NCI-H1694 treated with DMSO at 0.1 percent for 48 hours (cell line): ENCODE measurements at regions not wholly inside any gene's neighbourhood (a gene's known extent, or its start where the extent isn't known, plus 50 kb on each side); places are given as distances from the start of the nearest gene placed in this dataset.
"Not testable (repeated sequence)": the region's sequence is repeated elsewhere in the genome, so short reads cannot be mapped to it uniquely, and the experiment has no call there.

Experiments used
- DNase-seq: peaks from one replicate; lab custom pipeline; 2025; lab: John Stamatoyannopoulos, UW

DNA sequence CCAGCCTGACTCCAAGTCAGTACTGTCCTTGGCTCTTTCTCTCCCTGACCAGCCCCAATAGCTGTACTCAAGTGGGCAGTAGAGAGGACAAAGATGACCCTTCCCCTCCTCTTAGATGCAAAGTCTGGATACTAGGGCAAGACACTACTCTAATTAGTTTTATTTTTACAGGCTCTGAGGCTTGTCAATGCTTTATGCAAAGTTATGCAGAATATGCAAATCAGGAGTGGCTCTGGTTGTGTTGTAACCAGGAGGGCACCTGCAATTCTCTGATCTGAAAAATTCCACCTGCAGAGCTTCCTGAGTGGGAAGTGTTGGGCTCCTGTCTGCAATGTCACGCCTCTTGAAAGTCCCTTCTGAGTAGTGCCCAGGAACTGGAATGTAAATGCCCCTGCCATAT lies 201.5 kb downstream of the RGS3 start:
- no peak for DNase-seq

DNA sequence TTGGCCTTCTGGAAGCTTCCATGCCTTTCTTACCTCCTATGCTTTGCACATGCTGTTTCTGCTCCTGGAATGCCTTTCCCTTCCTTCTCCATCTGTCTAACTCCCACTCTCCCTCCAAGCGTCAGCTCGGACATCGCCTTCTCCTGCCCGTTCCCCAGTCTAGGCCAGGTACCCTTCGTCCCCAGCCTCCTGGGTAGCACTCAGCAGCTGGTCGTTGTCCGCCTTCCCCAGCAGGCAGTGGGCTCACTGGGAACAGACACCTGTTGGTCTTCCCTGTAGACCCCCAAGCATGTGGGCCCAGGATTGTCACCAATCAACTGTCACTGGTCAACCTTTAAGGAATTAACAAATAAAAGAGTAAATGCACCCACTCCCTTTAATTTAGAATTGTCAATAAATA lies 202.2 kb downstream of the RGS3 start:
- no peak for DNase-seq

DNA sequence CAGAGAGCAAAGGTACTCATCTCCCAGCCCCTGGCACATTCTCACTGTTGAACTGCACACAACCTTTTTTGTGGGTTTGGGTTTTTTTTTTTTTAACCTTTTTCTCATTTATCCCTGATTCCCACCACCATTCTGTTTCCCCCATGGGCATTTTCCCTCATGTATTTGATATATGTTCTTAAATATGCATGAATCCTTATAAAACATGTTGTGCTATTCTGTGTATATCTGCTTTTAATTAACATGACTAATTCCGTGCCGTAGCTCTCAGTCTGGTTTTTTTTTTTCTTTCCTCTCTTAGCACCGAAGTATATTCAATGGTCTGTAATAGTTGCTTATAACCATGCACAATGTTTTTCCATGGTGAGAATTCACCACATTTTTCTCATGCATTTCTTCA lies 204.5 kb downstream of the RGS3 start:
- DNase-seq: no peak

DNA sequence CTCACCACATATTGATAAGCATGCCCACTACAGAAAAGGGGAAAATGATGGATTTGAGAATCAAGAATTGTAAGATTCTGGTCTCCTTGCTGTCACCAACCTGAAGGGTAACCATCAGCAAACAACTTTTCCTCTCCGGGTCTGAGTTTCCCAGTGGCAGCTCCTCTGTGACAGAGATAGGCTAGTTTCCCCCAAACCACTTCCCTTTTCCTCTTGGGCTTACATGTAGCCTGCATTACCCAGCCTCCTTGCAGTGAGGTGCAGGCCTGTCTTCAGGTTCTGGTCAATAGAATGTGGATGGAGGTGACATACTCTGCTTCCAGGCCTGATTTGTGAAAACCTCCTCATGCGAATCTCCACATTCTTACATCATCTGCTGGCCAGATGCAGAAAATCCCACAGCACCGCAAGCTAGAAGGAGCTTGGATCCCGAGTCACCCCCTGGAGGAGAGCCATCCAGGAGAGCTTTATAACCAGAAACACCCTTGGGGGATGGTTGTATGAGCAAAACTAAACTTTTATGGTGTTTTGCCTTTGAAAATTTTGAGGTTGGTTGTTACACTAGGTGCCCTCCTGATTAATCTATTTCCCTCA lies 206.1 kb downstream of the RGS3 start:
- no peak for DNase-seq

DNA sequence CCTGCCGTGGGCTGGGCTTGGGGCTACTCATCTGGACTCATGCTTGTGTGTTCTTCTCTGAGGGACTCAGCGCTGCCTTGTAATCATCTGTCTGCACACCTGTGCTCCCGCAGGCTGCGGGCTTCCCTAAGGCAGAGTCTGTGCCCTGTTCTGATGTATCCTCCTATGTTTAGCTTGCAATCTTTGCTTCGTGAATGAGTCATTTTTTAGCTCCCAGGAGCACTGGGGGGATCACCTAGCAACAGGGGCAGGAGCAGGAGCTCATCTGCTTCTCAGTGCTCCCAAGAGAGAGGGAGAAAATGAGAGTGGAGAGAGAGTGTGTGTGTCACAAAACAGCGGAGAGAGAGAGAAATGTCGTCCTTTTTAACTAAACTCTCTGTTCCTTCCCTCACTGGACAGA lies 202.4 kb upstream of the ZNF618 start:
- no peak for DNase-seq

DNA sequence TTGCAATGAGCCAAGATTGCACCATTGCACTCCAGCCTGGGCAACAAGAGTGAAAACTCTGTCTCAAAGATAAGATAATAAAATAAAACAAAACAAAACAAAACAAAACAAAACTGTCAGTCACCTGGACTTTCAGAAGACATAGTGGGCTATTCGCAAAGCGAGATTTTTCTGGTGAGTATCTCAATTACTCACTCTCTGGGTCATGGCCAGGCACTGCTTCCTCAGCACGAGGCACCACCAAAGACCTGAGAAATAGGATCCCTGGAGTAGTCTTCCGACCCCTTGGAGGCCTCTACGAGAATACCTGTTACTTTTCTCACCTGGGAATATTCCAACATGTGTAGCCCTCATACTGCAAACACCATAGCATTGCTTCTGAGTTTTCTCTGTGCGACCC lies 201.7 kb upstream of the ZNF618 start:
- no peak for DNase-seq

DNA sequence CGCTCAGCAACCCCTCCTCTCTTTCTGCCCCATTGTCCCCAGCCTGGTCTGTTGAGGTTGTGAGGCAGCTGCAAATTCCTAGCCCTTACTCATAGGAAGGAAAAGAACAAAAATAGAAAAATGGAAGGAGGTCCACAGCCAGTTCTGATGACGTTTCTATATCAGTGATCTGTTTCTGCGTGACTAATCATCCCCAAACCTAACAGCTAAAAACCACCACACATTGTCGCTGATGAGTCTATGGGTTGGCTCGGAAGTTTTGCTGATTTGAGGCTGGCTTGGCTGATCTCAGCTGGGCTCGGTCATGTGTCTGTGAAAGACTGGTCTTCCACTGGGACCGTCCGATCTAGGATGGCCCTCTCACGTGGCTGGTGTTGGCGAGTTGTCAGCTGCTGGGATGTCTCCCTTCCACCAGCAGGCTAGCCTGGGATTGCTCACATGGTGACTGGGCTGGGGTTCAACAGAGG lies 200.6 kb upstream of the ZNF618 start:
- DNase-seq: no peak

DNA sequence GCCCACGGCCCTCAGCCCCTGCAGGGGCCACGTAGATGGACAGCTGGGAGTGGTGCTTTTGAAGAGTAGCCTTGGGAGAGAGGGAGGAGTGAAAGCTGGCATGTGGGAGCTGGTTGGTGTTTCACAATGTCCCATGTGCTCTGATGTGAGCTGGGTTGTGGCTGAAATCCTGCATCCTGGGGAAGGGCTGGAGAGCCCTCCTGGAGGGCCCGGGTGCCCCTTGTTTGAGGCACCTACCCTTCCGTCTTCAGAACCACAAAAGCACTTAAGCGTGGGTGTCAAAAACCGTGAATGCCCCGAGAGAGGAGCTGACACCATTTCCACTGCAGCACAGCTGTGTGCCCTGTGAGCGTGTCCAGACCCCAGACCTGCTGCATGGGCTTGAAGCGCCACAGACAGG lies 199.1 kb upstream of the ZNF618 start:
- no peak for DNase-seq

DNA sequence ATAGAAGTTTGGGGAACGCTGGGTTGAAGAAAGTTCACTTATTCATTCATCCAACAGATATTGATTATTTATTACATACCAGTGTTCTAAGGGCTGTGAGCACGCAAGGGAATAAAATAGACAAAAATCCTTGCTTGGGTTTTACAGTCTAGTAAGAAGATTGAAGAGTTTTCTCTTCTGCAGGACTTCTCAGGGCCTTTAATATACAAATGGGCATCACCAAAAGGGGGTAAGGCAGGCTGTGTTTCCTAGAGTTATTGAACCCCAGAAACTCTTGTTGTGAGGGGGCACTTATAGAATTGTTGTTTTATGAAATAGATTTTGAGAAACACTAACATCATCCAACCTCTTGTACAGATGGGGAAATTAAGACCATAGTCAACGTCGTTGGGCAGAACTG lies 198.5 kb upstream of the ZNF618 start:
- DNase-seq: no peak

DNA sequence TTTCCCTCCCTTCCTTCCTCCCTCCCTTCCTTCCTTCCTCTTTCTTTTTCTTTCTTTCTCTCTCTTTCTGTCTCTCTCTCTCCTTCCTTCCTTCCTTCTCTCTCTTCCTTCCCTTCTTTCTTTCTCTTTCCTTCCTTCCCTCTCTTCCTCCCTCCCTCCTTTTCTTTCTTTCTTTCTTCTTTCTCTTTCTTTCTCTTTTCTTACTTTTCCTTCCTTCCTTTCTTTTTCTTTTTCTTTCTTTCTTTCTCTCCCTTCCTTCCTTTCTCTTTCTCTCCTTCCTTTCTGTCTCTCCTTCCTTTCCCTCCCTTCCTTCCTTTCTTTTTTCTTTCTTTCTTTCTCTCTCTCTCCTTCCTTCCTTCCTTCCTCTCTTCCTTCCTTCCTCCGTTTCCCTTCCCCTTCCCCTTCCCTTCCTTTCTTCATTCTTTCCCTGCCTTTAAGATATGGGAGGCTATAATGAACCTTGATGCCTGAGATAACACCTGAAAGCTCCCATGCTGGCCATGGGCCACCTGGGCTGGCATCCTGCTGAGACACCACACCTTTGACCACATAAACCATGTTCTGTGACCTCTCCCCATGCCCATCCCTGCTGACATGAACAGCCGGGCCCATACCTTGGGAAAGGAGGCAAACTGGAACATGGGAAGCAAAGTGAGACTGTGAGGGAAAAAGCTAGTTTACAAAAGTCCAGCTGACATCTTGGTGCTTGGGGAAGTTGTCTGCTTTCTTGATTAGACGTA lies 197.8 kb upstream of the ZNF618 start:
- no peak for DNase-seq

DNA sequence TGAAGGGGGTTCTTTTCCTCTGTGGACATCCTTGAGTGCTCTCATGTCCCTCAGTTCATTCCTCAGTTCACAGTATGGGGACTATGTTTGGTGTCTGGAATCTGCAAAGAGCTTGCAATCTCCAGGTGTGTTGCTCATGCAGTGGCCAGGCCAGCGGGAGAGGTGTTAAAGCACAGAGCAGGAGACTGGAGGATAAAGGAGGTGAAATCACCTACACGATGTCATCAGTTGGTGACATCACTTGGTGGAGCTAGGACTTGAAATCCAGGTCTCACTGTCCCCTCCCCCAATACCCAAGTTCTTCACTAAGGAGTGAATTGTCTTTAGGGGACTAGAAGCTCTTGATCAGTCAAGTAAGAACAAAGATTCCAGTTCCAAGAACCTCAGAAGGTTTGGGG lies 197.3 kb upstream of the ZNF618 start:
- DNase-seq: no peak

DNA sequence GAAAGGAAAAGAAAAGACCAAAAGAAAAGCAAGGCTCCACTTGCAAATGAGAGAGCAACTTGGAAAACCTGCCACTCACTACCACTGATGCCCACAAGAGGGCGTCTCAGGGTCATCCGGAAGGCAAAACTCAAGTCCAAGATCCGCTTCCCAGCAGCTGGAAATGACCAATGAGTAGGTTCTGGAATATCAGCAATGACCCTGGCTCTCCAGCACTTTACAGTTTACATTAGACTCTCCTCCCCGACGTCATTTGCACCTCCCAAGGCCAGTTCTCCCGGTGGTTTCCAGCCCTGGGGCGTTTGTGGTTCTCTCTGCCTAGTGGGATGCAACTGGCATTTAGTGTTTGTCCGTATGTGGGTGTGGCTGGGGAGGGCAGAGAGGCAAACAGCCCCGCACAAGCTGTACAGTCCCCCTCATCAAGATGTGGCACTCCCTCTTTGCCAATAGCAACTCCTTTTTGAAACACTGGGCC lies 193.8 kb upstream of the ZNF618 start:
- DNase-seq: peak; percentile 20

DNA sequence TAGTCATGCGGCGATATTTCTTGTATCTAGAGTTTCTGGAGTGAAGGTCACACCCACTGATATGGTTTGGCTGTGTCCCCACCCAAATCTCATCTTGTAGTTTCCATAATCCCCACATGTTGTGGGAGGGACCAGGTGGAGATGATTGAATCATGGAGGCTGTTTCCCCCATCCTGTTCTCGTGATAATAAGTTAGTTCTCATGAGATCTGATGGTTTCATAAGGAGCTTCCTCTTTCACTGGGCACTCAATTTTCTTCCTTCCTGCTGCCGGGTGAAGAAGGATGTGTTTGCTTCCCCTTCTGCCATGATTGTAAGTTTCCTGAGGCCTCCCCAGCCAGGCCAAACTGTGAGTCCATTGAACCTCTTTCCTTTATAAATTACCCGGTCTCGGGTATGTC lies 190.5 kb upstream of the ZNF618 start:
- DNase-seq: not testable (repeated sequence)

DNA sequence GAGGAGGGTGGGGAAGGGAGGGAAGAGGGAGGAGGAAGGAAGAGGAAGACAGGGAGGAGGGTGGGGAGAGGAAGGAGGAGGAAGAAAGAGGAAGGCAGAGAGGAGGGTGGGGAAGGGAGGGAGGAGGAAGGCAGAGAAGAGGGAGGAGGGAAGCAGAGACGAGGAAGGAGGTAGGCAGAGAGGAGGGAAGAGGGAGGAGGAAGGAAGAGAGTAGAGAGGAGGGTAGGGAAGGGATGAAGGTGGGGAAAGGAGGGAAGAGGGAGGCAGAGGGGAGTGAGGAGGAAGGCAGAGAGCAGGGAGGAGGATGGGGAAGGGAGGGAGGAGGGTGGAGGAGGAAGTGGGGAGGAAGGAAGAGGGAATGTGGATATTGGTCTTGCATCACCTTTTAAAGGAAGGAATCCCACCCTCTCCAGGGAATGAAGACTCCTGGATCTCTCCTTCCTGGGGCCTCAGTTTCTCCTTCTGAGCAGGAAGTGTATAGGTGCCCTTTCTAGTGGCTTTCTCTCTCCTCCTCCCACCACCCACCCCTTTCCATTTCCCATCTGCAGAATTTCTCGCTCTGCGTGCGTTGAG lies 188.9 kb upstream of the ZNF618 start:
- DNase-seq: no peak

DNA sequence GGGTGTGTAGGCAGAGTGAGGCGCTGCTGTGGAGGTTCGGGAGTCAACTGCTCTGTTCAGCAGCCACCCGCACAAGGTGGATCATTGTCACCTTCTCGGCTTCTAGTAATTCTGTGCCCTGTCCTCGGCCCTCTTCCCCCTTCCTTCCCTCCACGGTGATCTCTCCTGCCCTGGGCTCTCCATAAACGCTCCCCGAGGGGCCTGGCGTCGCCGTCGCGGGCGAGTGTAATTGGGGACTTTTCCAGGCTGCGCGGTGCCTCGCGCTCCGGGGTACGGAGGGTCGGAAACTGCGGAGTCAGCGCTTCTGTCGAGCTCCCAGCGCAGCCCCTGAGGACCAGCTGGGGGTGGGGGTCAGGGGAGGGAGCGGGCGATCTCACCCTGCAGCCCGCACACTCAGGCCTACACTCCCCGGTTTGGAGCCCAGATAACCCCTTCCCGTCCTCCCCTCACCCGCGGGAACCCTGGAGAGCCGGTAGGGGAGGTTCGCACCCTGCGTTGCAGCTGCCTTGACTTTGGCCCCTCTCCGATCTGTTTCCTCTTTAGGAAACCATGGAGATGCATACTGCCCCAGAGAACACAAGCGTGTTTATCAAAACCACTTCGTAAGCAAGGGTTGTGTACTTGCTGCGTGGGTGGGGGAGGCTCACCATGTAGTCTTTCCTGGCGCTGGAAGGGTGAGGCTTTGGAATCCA lies 188.3 kb upstream of the ZNF618 start:
- no peak for DNase-seq

DNA sequence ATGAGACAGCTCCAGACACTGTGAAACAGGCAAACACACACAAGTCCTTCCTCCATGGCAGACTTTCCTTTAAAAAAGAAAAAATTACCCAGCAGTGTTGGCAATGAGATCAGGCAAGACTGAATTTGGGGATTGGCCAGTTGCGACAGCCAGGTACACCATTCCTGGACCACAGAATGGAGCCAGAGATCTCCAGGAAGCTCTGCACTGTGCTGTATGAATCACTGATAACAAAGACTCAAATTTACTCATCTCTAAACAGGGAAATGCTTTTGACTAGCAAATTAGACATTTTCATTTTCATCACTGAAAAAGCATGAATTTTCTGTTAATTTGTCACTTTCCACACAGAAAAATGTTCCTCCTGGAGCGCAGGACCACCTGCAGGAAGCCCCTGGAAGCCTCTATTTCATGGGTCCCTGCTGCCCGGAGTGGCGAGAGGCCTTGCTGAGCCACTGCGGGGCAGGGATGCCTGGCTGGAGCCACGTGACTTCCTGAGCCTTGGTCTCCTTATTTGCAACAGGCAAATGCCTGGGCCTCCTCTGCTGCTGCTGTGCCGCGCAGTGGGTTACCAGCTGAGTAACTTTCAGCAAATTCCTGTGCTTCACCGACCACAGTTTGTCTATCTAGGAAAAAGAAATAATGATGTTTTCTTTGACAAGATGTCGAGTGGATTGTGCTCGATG lies 185.9 kb upstream of the ZNF618 start:
- DNase-seq: no peak

DNA sequence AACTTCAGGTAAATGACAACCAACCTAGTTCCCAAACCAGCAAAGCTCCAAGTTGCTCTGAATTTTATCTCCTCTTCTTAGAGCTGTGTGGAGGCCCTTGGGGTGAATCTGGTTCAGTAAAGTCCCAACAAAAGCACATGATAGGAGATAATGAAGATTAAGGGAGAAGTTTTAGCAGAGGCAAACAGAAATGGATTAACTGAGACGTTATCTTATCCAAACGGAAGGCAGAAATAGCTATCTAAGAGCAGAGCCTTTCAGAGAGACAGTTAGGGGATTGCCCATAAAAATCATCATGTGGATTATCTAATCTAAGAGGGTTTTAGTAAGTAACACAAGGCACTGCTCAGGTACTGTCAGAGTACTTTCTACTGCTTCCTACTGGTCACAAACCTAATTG lies 183.9 kb upstream of the ZNF618 start:
- no peak for DNase-seq

DNA sequence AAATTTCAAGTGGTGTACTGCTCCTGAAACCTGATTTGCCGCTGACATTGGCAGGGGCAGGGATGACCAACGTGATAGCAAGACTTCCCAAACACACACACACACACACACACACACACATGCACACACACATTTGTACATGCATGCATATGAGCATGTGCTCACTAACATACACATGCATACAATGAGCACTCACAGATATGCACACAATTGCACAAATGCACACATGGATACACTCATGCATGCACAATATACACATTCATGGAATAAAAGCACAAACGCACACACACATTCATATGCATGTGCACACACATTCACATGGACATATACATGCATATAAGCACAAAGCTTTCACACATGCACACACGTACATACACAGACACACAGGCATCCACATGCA lies 181.2 kb upstream of the ZNF618 start:
- no peak for DNase-seq

DNA sequence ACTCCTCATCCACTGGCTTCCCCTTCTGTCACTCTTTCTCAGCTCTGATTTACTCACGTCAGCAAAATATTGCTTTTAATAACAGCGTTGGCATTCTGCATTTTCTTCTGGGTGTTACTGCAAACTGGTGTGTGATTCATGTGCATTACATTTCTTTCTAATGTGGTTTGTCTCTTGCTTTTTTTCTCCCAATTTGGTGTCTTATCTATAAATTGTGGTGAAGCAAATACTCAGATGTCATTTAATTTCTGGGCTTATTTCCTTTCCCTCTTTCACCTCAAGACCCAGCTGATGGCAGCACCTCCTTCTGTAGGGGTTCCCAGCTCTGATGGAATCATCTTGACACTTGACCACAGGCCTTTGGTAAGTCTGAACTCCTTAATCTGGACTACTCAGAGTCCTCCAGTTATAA lies 180.7 kb upstream of the ZNF618 start:
- DNase-seq: no peak

DNA sequence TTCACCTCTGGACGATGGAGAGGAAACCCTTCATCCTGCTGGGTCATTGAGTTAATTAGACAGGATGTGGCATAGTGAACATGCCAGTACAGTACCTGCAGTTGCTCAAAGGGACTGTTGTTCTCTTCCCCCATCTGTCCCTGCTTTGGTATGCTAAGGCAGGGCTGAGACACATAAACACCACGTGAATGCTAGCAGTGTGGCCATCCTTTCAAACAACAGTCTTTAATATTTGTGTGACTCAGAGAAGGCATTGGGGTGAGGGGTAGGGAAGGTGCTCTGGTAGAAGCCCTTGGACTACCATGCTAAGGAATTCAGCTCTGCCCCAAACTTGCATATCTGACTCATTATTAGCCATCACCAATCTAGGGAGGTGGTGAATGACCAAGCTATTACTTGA lies 180.2 kb upstream of the ZNF618 start:
- DNase-seq: no peak

DNA sequence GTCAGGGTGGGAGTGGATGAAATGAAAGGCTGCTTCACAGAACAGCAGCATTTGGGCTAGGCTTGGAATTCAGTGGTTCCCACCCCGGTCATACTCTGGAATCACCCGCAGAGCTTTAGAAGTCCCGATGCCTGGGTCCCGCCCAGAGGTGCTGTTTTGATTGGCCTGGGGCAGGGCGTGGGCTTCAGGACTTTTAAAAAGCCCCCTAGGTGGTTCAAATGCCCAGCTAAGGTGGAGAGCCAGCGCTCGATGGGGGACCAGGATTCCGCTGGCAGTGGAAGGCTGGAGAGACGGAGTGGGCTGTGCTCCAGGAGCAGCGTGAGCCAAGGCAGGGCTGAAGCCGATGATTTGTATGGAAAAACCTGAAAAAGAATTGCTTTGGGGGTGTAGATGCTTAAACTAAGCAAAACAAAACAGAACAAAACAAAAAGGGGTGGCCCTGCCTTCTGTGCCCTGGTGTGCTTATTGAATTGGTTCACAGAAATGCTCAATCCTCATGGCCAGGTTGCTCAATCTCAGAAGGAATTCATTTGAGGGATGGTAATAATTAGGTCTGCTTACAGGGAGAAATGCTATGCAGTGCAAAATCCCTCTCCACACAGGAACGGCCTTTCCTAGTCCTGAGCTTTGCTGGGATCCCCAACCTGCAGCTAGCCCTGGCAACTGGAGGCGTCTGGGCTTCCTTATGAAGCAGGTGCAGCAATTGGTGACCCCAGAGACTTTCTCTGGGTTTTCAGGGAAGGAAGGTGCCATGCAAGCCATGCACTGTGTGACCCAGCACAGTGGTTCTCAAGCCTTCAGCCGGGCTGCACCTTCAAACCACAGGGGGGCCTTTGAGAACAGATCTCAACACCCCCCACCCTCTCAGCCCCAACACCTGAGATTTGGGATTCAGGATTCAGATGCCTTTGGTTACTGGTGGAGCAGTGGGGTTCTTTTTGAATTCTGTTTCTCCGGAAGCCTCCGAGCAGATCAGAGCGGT lies 174.0 kb upstream of the ZNF618 start:
- no peak for DNase-seq
